GM13977 (cell line): ENCODE measurements at regions not wholly inside any gene's neighbourhood (a gene's known extent, or its start where the extent isn't known, plus 50 kb on each side); places are given as distances from the start of the nearest gene placed in this dataset.

Experiments
- DNase-seq: peaks from one replicate; pipeline ENCODE4 v3.0.0; 2012; ENCODE audit warnings: low spot score
- CTCF ChIP-seq: IDR thresholded peaks from 2 replicates; pipeline ENCODE4 v1.5.1; 2012; ENCODE audit warnings: mild to moderate bottlenecking, control low read depth; ENCODE audit not compliant: insufficient read depth; ENCODE audit errors: extremely low read depth, missing control alignments
- in situ Hi-C: fragments of 300-500 bp; cut with MboI; formaldehyde crosslinking; loops from one replicate; pipeline ENCODE4 v1.12.0; 2022; ENCODE audit warnings: low sequenced_read_pairs, low pct_unique_long_range_greater_than_20kb, mixed read lengths, inconsistent platforms; ENCODE audit not compliant: unreplicated experiment

- in situ Hi-C loops: no loop called here
- no peak for TF ChIP-seq CTCF
- DNase-seq: no peak
These were observed 123.3 kb upstream of the LHX5 start for GRCh38 chr12:113594967-113595366.

GRCh38 chr12:113591480-113591974, 119.9 kb upstream of the LHX5 start:
- DNase-seq: peak; percentile 65
- in situ Hi-C loops: no loop called here

GRCh38 chr12:113589437-113589836, 117.8 kb upstream of the LHX5 start:
- in situ Hi-C loops: no loop called here
- no peak for DNase-seq
- TF ChIP-seq CTCF: no peak

More at GRCh38 chr12:113591480-113591974, 119.9 kb upstream of the LHX5 start:
- no peak for TF ChIP-seq CTCF

- in situ Hi-C loops: no loop called here
- TF ChIP-seq CTCF: no peak
- DNase-seq: no peak
These were observed 116.0 kb upstream of the LHX5 start for GRCh38 chr12:113587720-113588119.

- no peak for DNase-seq
- in situ Hi-C loops: no loop called here
- TF ChIP-seq CTCF: no peak
These were observed 114.8 kb upstream of the LHX5 start for GRCh38 chr12:113586461-113586860.

GRCh38 chr12:113582521-113583218, 111.0 kb upstream of the LHX5 start:
- DNase-seq: no peak
- TF ChIP-seq CTCF: no peak
- in situ Hi-C loops: no loop called here
